HepG2 (cell line): ENCODE measurements at regions not wholly inside any gene's neighbourhood (a gene's known extent, or its start where the extent isn't known, plus 50 kb on each side); places are given as distances from the start of the nearest gene placed in this dataset.

Experiments
- ATAC-seq: fragments of 200-7000 bp; cut with Tn5 transposase; 3 replicates; pipeline ENCODE4 v1.9.1; 2020; ENCODE audit warnings: mild to moderate bottlenecking, moderate library complexity
- BruUV-seq: library from RNA; stranded (reverse); fragments of 400-500 nt; replicated peaks from 2 replicates; lab custom pipeline; 2021; lab: Mats Ljungman, UMichigan
- CTCF ChIA-PET: fragments of 300-600 bp; formaldehyde crosslinking; extraction: SDS; loops from one replicate; lab custom pipeline; 2021; ENCODE audit warnings: low total read pairs, inconsistent platforms, low intra/inter-chr PET ratio; lab: Yijun Ruan, JAX
- POLR2A ChIA-PET: fragments of 350-600 bp; sonication (Branson Sonifier 250); formaldehyde crosslinking; loops from one replicate; lab custom pipeline; 2020; ENCODE audit warnings: antibody characterized with exemption, inconsistent platforms; lab: Yijun Ruan, JAX
- DNase-seq: peaks from one replicate; pipeline ENCODE4 v3.0.0-alpha.2; 2015; ENCODE audit warnings: low spot score
- FAIRE-seq: peaks from 3 replicates; lab custom pipeline; 2011; peaks lifted over from hg19 to GRCh38; lab: Jason Lieb, UNC
- H2AFZ ChIP-seq: one replicate; pipeline ENCODE4 v1.6.1; 2011; ENCODE audit warnings: low read length, inconsistent platforms
- H3K27ac ChIP-seq: fragments of 300-600 bp; 3 replicates; pipeline ENCODE4 v1.8.0; 2011; ENCODE audit warnings: mixed run types, mild to moderate bottlenecking, mixed read lengths, low read length, inconsistent platforms; ENCODE audit not compliant: insufficient read depth; ENCODE audit errors: extremely low read length
- H3K27me3 ChIP-seq, 2 experiments: fragments of 200-600 bp in 1 of 2; 2 replicates in 1 of 2; 3 replicates in 1 of 2; pipeline versions ENCODE4 v1.6.0 to v1.8.0; 2011; ENCODE audit warnings: low read length in 2 of 2, mild to moderate bottlenecking in 2 of 2, moderate library complexity in 2 of 2, inconsistent platforms in 1 of 2; ENCODE audit not compliant: insufficient read depth in 2 of 2, control insufficient read depth in 1 of 2
- H3K36me3 ChIP-seq, 2 experiments: fragments of 200-600 bp in 1 of 2; replicated peaks in 1 of 2; 2 replicates in 1 of 2; 3 replicates in 1 of 2; pipeline versions ENCODE4 v1.5.1 to v1.8.0; 2011; ENCODE audit warnings: low read length in 2 of 2, inconsistent platforms in 1 of 2; ENCODE audit not compliant: insufficient read depth in 2 of 2, control insufficient read depth in 1 of 2
- H3K4me1 ChIP-seq: 2 replicates; pipeline ENCODE4 v1.5.1; 2012; ENCODE audit warnings: low read length, inconsistent platforms; ENCODE audit not compliant: insufficient read depth
- H3K4me2 ChIP-seq: 2 replicates; pipeline ENCODE4 v1.6.0; 2011; ENCODE audit warnings: low read depth, low read length, inconsistent platforms
- H3K4me3 ChIP-seq, 3 experiments: fragments of 200-600 bp in 1 of 3; sonication (generic), shearing (Covaris generic) in 1 of 3; replicated peaks in 1 of 3; 2 replicates each; pipeline ENCODE4 v1.5.1; 2011 to 2016; ENCODE audit warnings: low read length in 3 of 3, inconsistent platforms in 2 of 3, low read depth in 2 of 3, mild to moderate bottlenecking in 2 of 3, control low read depth in 1 of 3, mixed read lengths in 1 of 3; ENCODE audit not compliant: insufficient read depth in 1 of 3
- H3K79me2 ChIP-seq: one replicate; pipeline ENCODE4 v1.6.1; 2011; ENCODE audit warnings: low read length, inconsistent platforms; ENCODE audit not compliant: insufficient read depth
- H3K9ac ChIP-seq: 2 replicates; pipeline ENCODE4 v1.6.0; 2011; ENCODE audit warnings: mild to moderate bottlenecking, low read depth, low read length, inconsistent platforms; ENCODE audit not compliant: insufficient read depth
- H3K9me3 ChIP-seq: 2 replicates; pipeline ENCODE4 v1.5.1; 2012; ENCODE audit warnings: mild to moderate bottlenecking, low read length
- H4K20me1 ChIP-seq: 2 replicates; pipeline ENCODE4 v1.6.0; 2011; ENCODE audit warnings: inconsistent platforms, mild to moderate bottlenecking, low read length, moderate library complexity; ENCODE audit not compliant: insufficient read depth
- EP300 ChIP-seq, 3 experiments: sonication (generic) in 1 of 3; formaldehyde crosslinking in 1 of 3; IDR thresholded peaks; 2 replicates each; pipeline versions ENCODE4 v1.5.1 to v1.6.1; 2011 to 2020; ENCODE audit warnings: low read depth in 2 of 3, low read length in 2 of 3, borderline replicate concordance in 1 of 3, improper control_type of control experiment in 1 of 3, mild to moderate bottlenecking in 1 of 3, missing genetic modification reagents in 1 of 3, moderate library complexity in 1 of 3
- FOXJ3 ChIP-seq: sonication (generic); formaldehyde crosslinking; IDR thresholded peaks from 2 replicates; pipeline ENCODE4 v1.4.0; 2020; ENCODE audit warnings: missing genetic modification reagents, mild to moderate bottlenecking, borderline replicate concordance
- KAT8 ChIP-seq: IDR thresholded peaks from 2 replicates; pipeline ENCODE4 v1.6.1; 2016; ENCODE audit warnings: missing genetic modification reagents, missing compliant biosample characterization
- MED8 ChIP-seq: sonication (generic); formaldehyde crosslinking; IDR thresholded peaks from 2 replicates; pipeline ENCODE4 v1.8.1; 2023; ENCODE audit warnings: mild to moderate bottlenecking, missing genetic modification reagents; ENCODE audit not compliant: insufficient replicate concordance
- MTA3 ChIP-seq: sonication (generic); formaldehyde crosslinking; IDR thresholded peaks from 2 replicates; pipeline ENCODE4 v1.4.0; 2020; ENCODE audit warnings: missing genetic modification reagents
- MZF1 ChIP-seq: sonication (generic); formaldehyde crosslinking; IDR thresholded peaks from 2 replicates; pipeline ENCODE4 v1.8.1; 2023; ENCODE audit warnings: mild to moderate bottlenecking, missing genetic modification reagents, borderline replicate concordance
- POLR2AphosphoS5 ChIP-seq: IDR thresholded peaks from 2 replicates; pipeline ENCODE4 v1.6.1; 2012; ENCODE audit warnings: low read depth, low read length
- TAF1 ChIP-seq: sonication (generic); formaldehyde crosslinking; IDR thresholded peaks from 2 replicates; pipeline ENCODE4 v1.4.0; 2020; ENCODE audit warnings: missing genetic modification reagents
- ZBTB8A ChIP-seq: sonication (generic); formaldehyde crosslinking; IDR thresholded peaks from 2 replicates; pipeline ENCODE4 v1.4.0; 2020; ENCODE audit warnings: mild to moderate bottlenecking, low read depth, missing genetic modification reagents, borderline replicate concordance
- ZFP36 ChIP-seq: fragments of 150-350 bp; IDR thresholded peaks from 2 replicates; pipeline ENCODE4 v1.6.1; 2018; ENCODE audit warnings: borderline replicate concordance, low read length, low read depth; ENCODE audit not compliant: partially characterized antibody
- ZFP36L2 ChIP-seq: sonication (generic); formaldehyde crosslinking; IDR thresholded peaks from 2 replicates; pipeline ENCODE4 v1.4.0; 2020; ENCODE audit warnings: missing genetic modification reagents
- ZNF546 ChIP-seq: sonication (generic); formaldehyde crosslinking; conservative IDR thresholded peaks from 2 replicates; pipeline ENCODE4 v1.8.1; 2023; ENCODE audit warnings: mild to moderate bottlenecking, missing genetic modification reagents
- ZNF788 ChIP-seq: sonication (generic); formaldehyde crosslinking; IDR thresholded peaks from 2 replicates; pipeline ENCODE4 v1.5.0; 2020; ENCODE audit warnings: mild to moderate bottlenecking, missing genetic modification reagents, borderline replicate concordance
- ZNF800 ChIP-seq: sonication (generic); formaldehyde crosslinking; IDR thresholded peaks from 2 replicates; pipeline ENCODE4 v1.4.0; 2020; ENCODE audit warnings: missing genetic modification reagents
- WGBS: methylation state at CpG from one replicate; pipeline ENCODE4 v1.1.6; 2017; ENCODE audit warnings: low lambda C conversion rate; 5-methylcytosine and 5-hydroxymethylcytosine counted together
- in situ Hi-C: cut with HindIII; loops from 2 replicates; pipeline ENCODE4 v1.10.0; 2017; ENCODE audit warnings: low pct_unique_long_range_greater_than_20kb; ENCODE audit not compliant: extremely low pct_ligation_motif_present
- intact Hi-C: fragments of 100-400 bp; cut with micrococcal nuclease; formaldehyde crosslinking; loops from one replicate; pipeline ENCODE4 v1.10.0; 2022; ENCODE audit not compliant: unreplicated experiment
- TF ChIP-seq, protein P1 (sequence below): sonication (generic); formaldehyde crosslinking; IDR thresholded peaks from 2 replicates; pipeline ENCODE4 v1.4.0; 2020; ENCODE audit warnings: mild to moderate bottlenecking, missing genetic modification reagents
- TF ChIP-seq, protein P2 (sequence below): sonication (generic); formaldehyde crosslinking; IDR thresholded peaks from 2 replicates; pipeline ENCODE4 v1.4.0; 2020; ENCODE audit warnings: missing genetic modification reagents, mild to moderate bottlenecking, borderline replicate concordance

GRCh38 chr6:139979021-139979725 lies 604.7 kb upstream of the CITED2 start:
- H3K4me1 ChIP-seq, result no peaks in the 10 kb centered on the region
- no peak overlapping the region for H3K4me2 ChIP-seq
- no peaks in the 10 kb centered on the region for H3K9me3 ChIP-seq
- BruUV-seq, result no TSS peak
- H3K36me3 ChIP-seq, result no peaks in the 10 kb centered on the region
- no peak overlapping the region for H3K9ac ChIP-seq
- H3K79me2 ChIP-seq, result no peaks in the 10 kb centered on the region
- no peak overlapping the region for H2AFZ ChIP-seq
- ChIA-PET POLR2A (no interaction called here), CTCF (no interaction called here)
- in situ Hi-C loops, result no loop called here
- DNase-seq, result no peak
- FAIRE-seq, result no peak
- no peak for TF ChIP-seq ZNF800 (CRISPR knock-in tag)
- TF ChIP-seq MTA3 (CRISPR knock-in tag), result no peak
- no peak for TF ChIP-seq ZBTB8A (CRISPR knock-in tag)
- TF ChIP-seq FOXJ3 (CRISPR knock-in tag), result no peak
- TF ChIP-seq ZNF546 (CRISPR knock-in tag), result no peak
- TF ChIP-seq, protein P1, sequence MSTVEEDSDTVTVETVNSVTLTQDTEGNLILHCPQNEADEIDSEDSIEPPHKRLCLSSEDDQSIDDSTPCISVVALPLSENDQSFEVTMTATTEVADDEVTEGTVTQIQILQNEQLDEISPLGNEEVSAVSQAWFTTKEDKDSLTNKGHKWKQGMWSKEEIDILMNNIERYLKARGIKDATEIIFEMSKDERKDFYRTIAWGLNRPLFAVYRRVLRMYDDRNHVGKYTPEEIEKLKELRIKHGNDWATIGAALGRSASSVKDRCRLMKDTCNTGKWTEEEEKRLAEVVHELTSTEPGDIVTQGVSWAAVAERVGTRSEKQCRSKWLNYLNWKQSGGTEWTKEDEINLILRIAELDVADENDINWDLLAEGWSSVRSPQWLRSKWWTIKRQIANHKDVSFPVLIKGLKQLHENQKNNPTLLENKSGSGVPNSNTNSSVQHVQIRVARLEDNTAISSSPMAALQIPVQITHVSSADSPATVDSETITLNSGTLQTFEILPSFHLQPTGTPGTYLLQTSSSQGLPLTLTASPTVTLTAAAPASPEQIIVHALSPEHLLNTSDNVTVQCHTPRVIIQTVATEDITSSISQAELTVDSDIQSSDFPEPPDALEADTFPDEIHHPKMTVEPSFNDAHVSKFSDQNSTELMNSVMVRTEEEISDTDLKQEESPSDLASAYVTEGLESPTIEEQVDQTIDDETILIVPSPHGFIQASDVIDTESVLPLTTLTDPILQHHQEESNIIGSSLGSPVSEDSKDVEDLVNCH (CRISPR knock-in tag), result no peak
- TF ChIP-seq ZFP36L2, result no peak
- TF ChIP-seq POLR2AphosphoS5, result no peak
- TF ChIP-seq KAT8 (CRISPR knock-in tag), result no peak
- no peak for TF ChIP-seq EP300 (IDR thresholded peaks at IDR 0.05; ENCODE audit: low read depth in 2 of 2, low read length in 2 of 2)
- TF ChIP-seq EP300 (CRISPR knock-in tag; IDR thresholded peaks at IDR 0.05; ENCODE audit: borderline replicate concordance), result no peak
- no peak for TF ChIP-seq ZNF788 (CRISPR knock-in tag)
- no peak for TF ChIP-seq MZF1
- TF ChIP-seq, protein P2, sequence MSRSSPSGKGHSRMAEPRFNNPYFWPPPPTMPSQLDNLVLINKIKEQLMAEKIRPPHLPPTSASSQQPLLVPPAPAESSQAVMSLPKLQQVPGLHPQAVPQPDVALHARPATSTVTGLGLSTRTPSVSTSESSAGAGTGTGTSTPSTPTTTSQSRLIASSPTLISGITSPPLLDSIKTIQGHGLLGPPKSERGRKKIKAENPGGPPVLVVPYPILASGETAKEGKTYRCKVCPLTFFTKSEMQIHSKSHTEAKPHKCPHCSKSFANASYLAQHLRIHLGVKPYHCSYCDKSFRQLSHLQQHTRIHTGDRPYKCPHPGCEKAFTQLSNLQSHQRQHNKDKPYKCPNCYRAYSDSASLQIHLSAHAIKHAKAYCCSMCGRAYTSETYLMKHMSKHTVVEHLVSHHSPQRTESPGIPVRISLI, result no peak
- TF ChIP-seq ZFP36, result no peak
- no peak for TF ChIP-seq MED8 (CRISPR knock-in tag)
- no peak for TF ChIP-seq TAF1
- no peak for ATAC-seq
- no peak overlapping the region for H3K27ac ChIP-seq
- no peak overlapping the region for H3K4me3 ChIP-seq
- H4K20me1 ChIP-seq, result no peaks in the 10 kb centered on the region
- intact Hi-C loops, result no loop called here
- H3K27me3 ChIP-seq, result no peaks in the 10 kb centered on the region
- WGBS, result 76% methylated on average over 7 of the region's 7 CpGs
